HG03280 (cell line): ENCODE measurements at regions not wholly inside any gene's neighbourhood (a gene's known extent, or its start where the extent isn't known, plus 50 kb on each side); places are given as distances from the start of the nearest gene placed in this dataset.

Experiments used
- ATAC-seq: cut with Tn5 transposase; IDR thresholded peaks from one replicate; pipeline ENCODE4 v1.9.1; 2021; ENCODE audit warnings: mild to moderate bottlenecking, moderate library complexity; ENCODE audit not compliant: unreplicated experiment

- no peak for ATAC-seq
Measured at GRCh38 chr10:78291722-78292121, 258.1 kb downstream of the RPS24 start.

GRCh38 chr10:78292250-78292981 is 258.8 kb downstream of the RPS24 start:
- no peak for ATAC-seq

GRCh38 chr10:78292982-78293865 is 259.6 kb downstream of the RPS24 start:
- ATAC-seq: no peak

GRCh38 chr10:78295242-78295641 is 261.6 kb downstream of the RPS24 start:
- no peak for ATAC-seq

GRCh38 chr10:78296785-78297184 is 263.1 kb downstream of the RPS24 start:
- ATAC-seq: no peak

GRCh38 chr10:78297997-78298396 is 264.3 kb downstream of the RPS24 start:
- no peak for ATAC-seq

GRCh38 chr10:78298835-78299234 is 265.2 kb downstream of the RPS24 start:
- no peak for ATAC-seq

GRCh38 chr10:78299851-78300468 is 266.3 kb downstream of the RPS24 start:
- ATAC-seq: no peak

- no peak for ATAC-seq
Measured at GRCh38 chr10:78300526-78300925, 266.9 kb downstream of the RPS24 start.

- no peak for ATAC-seq
Measured at GRCh38 chr10:78301481-78301880, 267.8 kb downstream of the RPS24 start.

- ATAC-seq: no peak
Measured at GRCh38 chr10:78301891-78302738, 268.5 kb downstream of the RPS24 start.

- no peak for ATAC-seq
Measured at GRCh38 chr10:78302739-78302988, 269.0 kb downstream of the RPS24 start.

- peak; percentile 89 for ATAC-seq
Measured at GRCh38 chr10:78302989-78303854, 269.6 kb downstream of the RPS24 start.

GRCh38 chr10:78304091-78305045 is 270.7 kb downstream of the RPS24 start:
- ATAC-seq: no peak

GRCh38 chr10:78305311-78305710 is 271.6 kb downstream of the RPS24 start:
- no peak for ATAC-seq

- no peak for ATAC-seq
Measured at GRCh38 chr10:78306358-78306757, 272.7 kb downstream of the RPS24 start.

- ATAC-seq: no peak
Measured at GRCh38 chr10:78307576-78307975, 273.9 kb downstream of the RPS24 start.

- ATAC-seq: no peak
Measured at GRCh38 chr10:78309536-78310237, 276.0 kb downstream of the RPS24 start.
